GM12878 (cell line): ENCODE measurements at regions not wholly inside any gene's neighbourhood (a gene's known extent, or its start where the extent isn't known, plus 50 kb on each side); places are given as distances from the start of the nearest gene placed in this dataset.

Experiments used
- ATAC-seq: fragments of 200-7000 bp; cut with Tn5 transposase; 3 replicates; pipeline ENCODE4 v1.9.1; 2020; ENCODE audit warnings: mild to moderate bottlenecking, moderate library complexity
- BruUV-seq: library from RNA; stranded (reverse); fragments of 400-500 nt; replicated peaks from 2 replicates; lab custom pipeline; 2021; lab: Mats Ljungman, UMichigan
- CTCF ChIA-PET: fragments of 300-600 bp; sonication (Branson Sonifier 250); formaldehyde crosslinking; extraction: SDS; loops from one replicate; lab custom pipeline; 2021; ENCODE audit warnings: inconsistent platforms; lab: Yijun Ruan, JAX
- POLR2A ChIA-PET: fragments of 350-600 bp; formaldehyde crosslinking; extraction: SDS; loops from one replicate; lab custom pipeline; 2021; ENCODE audit warnings: inconsistent platforms; lab: Charles Lee
- RAD21 ChIA-PET: fragments of 300-600 bp; sonication (Branson Sonifier 250); formaldehyde crosslinking; loops from one replicate; lab custom pipeline; 2023; ENCODE audit warnings: antibody characterized with exemption; ENCODE audit not compliant: unreplicated experiment; lab: Charles Lee
- SMC1A ChIA-PET: fragments of 300-600 bp; sonication (Branson Sonifier 250); formaldehyde crosslinking; loops from one replicate; lab custom pipeline; 2023; ENCODE audit not compliant: unreplicated experiment, uncharacterized antibody; lab: Charles Lee
- DNase-seq: peaks from one replicate; pipeline ENCODE4 v3.0.0-alpha.2; 2011; ENCODE audit warnings: low read depth, low spot score
- FAIRE-seq: peaks from 3 replicates; lab custom pipeline; 2011; peaks lifted over from hg19 to GRCh38; lab: Jason Lieb, UNC
- H2AFZ ChIP-seq: 2 replicates; pipeline ENCODE4 v1.6.0; 2011; ENCODE audit warnings: low read depth, low read length, control low read depth; ENCODE audit not compliant: control insufficient read depth
- H3K27ac ChIP-seq: 2 replicates; pipeline ENCODE4 v1.5.1; 2011; ENCODE audit warnings: control low read depth; ENCODE audit not compliant: control insufficient read depth, insufficient read depth
- H3K27me3 ChIP-seq, 2 experiments: replicated peaks in 1 of 2; 2 replicates each; pipeline versions ENCODE4 v1.6.0 to v1.6.1; 2011; ENCODE audit warnings: low read length in 1 of 2; ENCODE audit not compliant: control insufficient read depth in 2 of 2, insufficient read depth in 2 of 2
- H3K36me3 ChIP-seq, 2 experiments: 2 replicates each; pipeline ENCODE4 v1.5.1; 2011; ENCODE audit warnings: low read length in 1 of 2; ENCODE audit not compliant: control insufficient read depth in 2 of 2, insufficient read depth in 2 of 2
- H3K4me1 ChIP-seq: 2 replicates; pipeline ENCODE4 v1.6.1; 2011; ENCODE audit warnings: mild to moderate bottlenecking, low read length, moderate library complexity, mixed read lengths; ENCODE audit not compliant: control insufficient read depth, insufficient read depth
- H3K4me2 ChIP-seq: 2 replicates; pipeline ENCODE4 v1.6.0; 2011; ENCODE audit warnings: control low read depth; ENCODE audit not compliant: control insufficient read depth, insufficient read depth
- H3K4me3 ChIP-seq: fragments of 200-600 bp; sonication (generic); 2 replicates; pipeline ENCODE4 v1.5.1; 2016
- H3K79me2 ChIP-seq: 2 replicates; pipeline ENCODE4 v1.6.0; 2011; ENCODE audit warnings: low read length; ENCODE audit not compliant: control insufficient read depth, insufficient read depth
- H3K9ac ChIP-seq: 2 replicates; pipeline ENCODE4 v1.8.0; 2011; ENCODE audit warnings: low read length, control low read depth, mixed read lengths; ENCODE audit not compliant: control insufficient read depth, insufficient read depth
- H3K9me3 ChIP-seq: replicated peaks from 3 replicates; pipeline ENCODE4 v1.5.1; 2011; ENCODE audit warnings: mild to moderate bottlenecking, low read length; ENCODE audit not compliant: control insufficient read depth, insufficient read depth
- H4K20me1 ChIP-seq: 2 replicates; pipeline ENCODE4 v1.6.0; 2011; ENCODE audit not compliant: control insufficient read depth, insufficient read depth
- ATF3 ChIP-seq: IDR thresholded peaks from 2 replicates; pipeline ENCODE4 v1.6.1; 2011; ENCODE audit warnings: low read depth, mild to moderate bottlenecking, low read length, moderate library complexity, borderline replicate concordance; ENCODE audit errors: extremely low read depth
- CBX5 ChIP-seq: sonication (generic); IDR thresholded peaks from 2 replicates; pipeline ENCODE4 v1.6.1; 2016; ENCODE audit warnings: low read depth, moderate library complexity, mild to moderate bottlenecking, inconsistent platforms
- E2F8 ChIP-seq: fragments of 450-650 bp; IDR thresholded peaks from 2 replicates; pipeline ENCODE4 v1.6.1; 2018; ENCODE audit warnings: mild to moderate bottlenecking, low read depth, moderate library complexity; ENCODE audit not compliant: partially characterized antibody
- FOS ChIP-seq: IDR thresholded peaks from 3 replicates; pipeline ENCODE4 v1.6.1; 2011; ENCODE audit warnings: borderline replicate concordance; ENCODE audit not compliant: insufficient read length; ENCODE audit errors: extremely low read depth
- HCFC1 ChIP-seq: fragments of 150-350 bp; IDR thresholded peaks from 2 replicates; pipeline ENCODE4 v1.6.1; 2014; ENCODE audit warnings: low read length
- MYB ChIP-seq: fragments of 150-350 bp; IDR thresholded peaks from 2 replicates; pipeline ENCODE4 v1.6.1; 2014; ENCODE audit warnings: mild to moderate bottlenecking, low read depth, low read length, borderline replicate concordance
- NBN ChIP-seq: fragments of 450-650 bp; IDR thresholded peaks from 2 replicates; pipeline ENCODE4 v1.6.1; 2016
- NR2F1 ChIP-seq: fragments of 450-650 bp; conservative IDR thresholded peaks from 2 replicates; pipeline ENCODE4 v1.6.1; 2017; ENCODE audit warnings: mild to moderate bottlenecking
- POLR2A ChIP-seq: IDR thresholded peaks from 2 replicates; pipeline ENCODE4 v1.6.1; 2011; ENCODE audit warnings: low read depth, mild to moderate bottlenecking, low read length
- RUNX3 ChIP-seq: IDR thresholded peaks from 2 replicates; pipeline ENCODE4 v1.6.1; 2012; ENCODE audit warnings: low read length, inconsistent platforms
- SMAD1 ChIP-seq: fragments of 450-650 bp; IDR thresholded peaks from 2 replicates; pipeline ENCODE4 v1.6.1; 2018; ENCODE audit warnings: mild to moderate bottlenecking, low read depth; ENCODE audit not compliant: partially characterized antibody
- SUZ12 ChIP-seq: fragments of 200-600 bp; sonication (generic); IDR thresholded peaks from one replicate; pipeline ENCODE4 v1.6.1; 2018; ENCODE audit warnings: antibody characterized with exemption, mild to moderate bottlenecking; ENCODE audit not compliant: unreplicated experiment
- ZNF592 ChIP-seq: fragments of 450-650 bp; IDR thresholded peaks from 2 replicates; pipeline ENCODE4 v1.6.1; 2017; ENCODE audit warnings: mild to moderate bottlenecking, moderate library complexity
- ZNF622 ChIP-seq: fragments of 450-650 bp; IDR thresholded peaks from 2 replicates; pipeline ENCODE4 v1.6.1; 2017; ENCODE audit warnings: mild to moderate bottlenecking, inconsistent platforms
- ZSCAN29 ChIP-seq: fragments of 450-650 bp; IDR thresholded peaks from 2 replicates; pipeline ENCODE4 v1.6.1; 2017; ENCODE audit warnings: mild to moderate bottlenecking, moderate library complexity
- WGBS: methylation state at CpG from one replicate; pipeline ENCODE4 v1.1.6; 2016; ENCODE audit warnings: low lambda C conversion rate; ENCODE audit not compliant: insufficient replicate concordance, insufficient coverage; ENCODE audit errors: missing lambda C conversion rate; 5-methylcytosine and 5-hydroxymethylcytosine counted together
- in situ Hi-C: fragments of 300-500 bp; cut with MboI; formaldehyde crosslinking; loops from 9 replicates; pipeline ENCODE4 v1.14.3; 2018; ENCODE audit warnings: mixed read lengths
- intact Hi-C: fragments of 100-400 bp; cut with micrococcal nuclease; formaldehyde crosslinking; loops from one replicate; pipeline ENCODE4 v1.14.2; 2022; ENCODE audit not compliant: unreplicated experiment

- TF ChIP-seq NBN, result no peak
- no peak for TF ChIP-seq CBX5
- no peak for TF ChIP-seq NR2F1
- TF ChIP-seq MYB, result no peak
- TF ChIP-seq ZNF622, result no peak
These were observed 55.4 kb upstream of the AADAT start (continued) for GRCh38 chr4:170145120-170145519.

GRCh38 chr4:170139764-170140163, 50.0 kb upstream of the AADAT start:
- H3K4me1 ChIP-seq, result no peaks in the 10 kb centered on the region
- no TSS peak for BruUV-seq
- TF ChIP-seq SMAD1, result no peak
- TF ChIP-seq E2F8, result no peak
- TF ChIP-seq NBN, result no peak
- TF ChIP-seq SUZ12, result no peak
- no peak for TF ChIP-seq ZNF592
- TF ChIP-seq ATF3, result no peak
- no peak for TF ChIP-seq RUNX3
- TF ChIP-seq FOS, result no peak
- no peak for TF ChIP-seq POLR2A
- TF ChIP-seq ZSCAN29, result no peak
- no peak for TF ChIP-seq HCFC1
- TF ChIP-seq, all 136 proteins: peak for 0
- FAIRE-seq (no peak), DNase-seq (no peak), ATAC-seq (no peak)
- Histone ChIP-seq H3K79me2 (no peaks in the 10 kb centered on the region), H3K4me2 (no peak overlapping the region), H3K4me3 (no peak overlapping the region), H3K9ac (no peak overlapping the region), H2AFZ (no peak overlapping the region), H4K20me1 (no peaks in the 10 kb centered on the region), H3K36me3 (no peaks in the 10 kb centered on the region), H3K27ac (no peak overlapping the region), H3K9me3 (no peaks in the 10 kb centered on the region; the same call in 2 of the 3 replicates), H3K27me3 (no peaks in the 10 kb centered on the region; a peak in 1 of 4 replicates)
- POLR2A ChIA-PET, result no interaction called here
- RAD21 ChIA-PET, result no interaction called here
- 24% methylated on average over 4 of the region's 4 CpGs for WGBS
- CTCF ChIA-PET, result interaction anchor here (1.0 to 3.1 kb wide), 6 partner anchors 11 to 714 kb away, joined by 3 to 17 read pairs (median 3); no protein-coding TSS in a partner anchor
- in situ Hi-C loops (loop anchor here (5.0 to 25.0 kb wide), 3 partner anchors 118 to 723 kb away; no protein-coding TSS in a partner anchor), intact Hi-C loops (loop anchor here (2.0 to 5.0 kb wide), 3 partner anchors 235 to 713 kb away; no protein-coding TSS in a partner anchor)
- SMC1A ChIA-PET, result interaction anchor here (1.8 kb wide), 1 partner anchor 234 kb away, joined by 4 read pairs; no protein-coding TSS in a partner anchor
